ENCODE measurements at regions not wholly inside any gene's neighbourhood (a gene's known extent, or its start where the extent isn't known, plus 50 kb on each side); places are given as distances from the start of the nearest gene placed in this dataset.

DNA sequence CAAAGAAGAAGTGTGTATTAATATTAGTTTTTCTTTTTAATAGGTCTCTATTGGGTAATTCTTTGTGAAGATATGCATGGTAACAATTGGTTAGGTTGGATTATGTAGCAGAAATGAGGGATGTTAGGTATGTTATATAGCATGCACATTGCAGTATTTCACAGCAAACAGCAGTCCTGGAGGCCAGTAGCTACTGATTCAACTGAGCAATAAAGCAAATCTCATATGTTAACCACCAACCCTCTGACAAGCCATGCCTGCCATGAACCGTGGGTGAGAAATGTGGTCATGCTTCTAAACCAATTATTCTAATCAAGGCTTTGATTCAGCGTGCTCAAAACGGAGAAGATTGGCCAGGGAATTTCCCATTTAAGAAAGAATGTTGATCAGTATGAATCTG lies 313.0 kb upstream of the CDH6 start:
- TF ChIP-seq POLR2A (IDR thresholded peaks at IDR 0.05; ENCODE audit: low read depth, low read length) (no peak), CTCF (IDR thresholded peaks at IDR 0.05; ENCODE audit: extremely low read depth in 1 of 2, insufficient read depth in 1 of 2, low read depth in 1 of 2, low read length in 2 of 2) (no peak), MAX (IDR thresholded peaks at IDR 0.05; ENCODE audit: insufficient read depth, insufficient read length) (no peak), POLR2AphosphoS5 (IDR thresholded peaks at IDR 0.05; ENCODE audit: insufficient read depth, low read depth, low read length) (no peak), GATA2 (IDR thresholded peaks at IDR 0.05; ENCODE audit: insufficient read depth, insufficient read length, low read depth, low read length) (no peak)

All from endothelial cell of umbilical vein (primary cell).